CD4-positive, alpha-beta T cell treated with Interleukin-2 at 100 ng/mL for 4 hours (primary cell): ENCODE measurements at regions not wholly inside any gene's neighbourhood (a gene's known extent, or its start where the extent isn't known, plus 50 kb on each side); places are given as distances from the start of the nearest gene placed in this dataset.
"Not testable (repeated sequence)": the region's sequence is repeated elsewhere in the genome, so short reads cannot be mapped to it uniquely, and the experiment has no call there.

ENCODE experiments used
- DNase-seq: peaks from one replicate; pipeline ENCODE4 v3.0.0-alpha.2; 2020; ENCODE audit warnings: low spot score

DNA sequence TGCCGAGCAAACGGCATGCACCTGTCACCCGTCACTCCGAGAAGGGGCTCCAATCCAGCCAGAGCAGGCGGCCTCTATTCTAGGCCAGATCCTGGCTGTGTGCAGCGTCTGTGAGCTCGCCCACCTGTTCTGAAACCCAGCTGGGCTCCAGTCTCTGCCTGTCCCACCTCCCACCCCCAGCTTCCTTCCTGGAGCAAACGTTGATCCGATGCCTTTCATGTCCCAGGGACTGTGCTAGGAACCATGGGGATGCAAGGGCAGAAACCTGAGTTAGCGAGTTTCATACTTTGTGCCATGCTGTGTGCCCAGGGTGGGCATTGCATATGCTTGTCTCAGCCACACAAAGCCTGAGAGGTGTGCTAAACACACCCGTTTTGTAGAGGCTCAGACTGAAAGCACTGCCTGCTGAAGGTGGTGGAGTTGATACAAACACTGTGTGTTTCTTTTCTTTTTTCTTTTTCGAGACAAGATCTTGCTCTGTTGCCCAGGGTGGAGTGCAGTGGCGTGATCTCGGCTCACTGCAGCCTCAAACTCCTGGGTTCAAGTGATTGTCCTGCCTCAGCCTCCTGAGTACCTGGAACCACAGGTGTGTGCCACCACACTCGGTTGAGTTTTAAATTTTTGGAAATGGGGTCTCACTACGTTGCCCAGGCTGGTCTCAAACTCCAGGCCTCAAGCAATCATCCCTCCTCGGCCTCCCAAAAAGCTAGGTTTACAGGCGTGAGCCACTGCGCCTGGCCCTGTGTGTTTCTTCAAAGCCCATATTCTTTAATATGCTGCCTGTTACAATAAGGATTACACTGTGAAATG, 84.1 kb upstream of the MED13L start:
- DNase-seq = no peak

DNA sequence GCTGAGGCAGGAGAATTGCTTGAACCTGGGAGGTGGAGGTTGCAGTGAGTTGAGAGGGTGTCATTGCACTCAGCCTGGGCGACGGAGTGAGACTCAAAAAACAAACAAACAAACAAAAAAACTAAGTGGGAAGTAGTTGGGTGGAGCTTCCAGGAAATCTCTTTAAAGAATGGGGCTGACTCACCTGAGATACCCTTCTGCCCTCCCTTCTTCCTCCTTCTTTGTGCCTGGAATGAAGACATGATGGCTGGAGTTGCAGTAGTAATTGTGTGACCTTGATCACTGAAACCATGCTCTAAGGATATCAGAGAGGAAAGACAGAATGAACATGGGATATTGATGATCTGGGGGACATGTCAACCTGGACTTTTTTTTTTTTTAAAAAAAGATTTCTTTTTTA, 87.6 kb upstream of the MED13L start:
- no peak for DNase-seq

DNA sequence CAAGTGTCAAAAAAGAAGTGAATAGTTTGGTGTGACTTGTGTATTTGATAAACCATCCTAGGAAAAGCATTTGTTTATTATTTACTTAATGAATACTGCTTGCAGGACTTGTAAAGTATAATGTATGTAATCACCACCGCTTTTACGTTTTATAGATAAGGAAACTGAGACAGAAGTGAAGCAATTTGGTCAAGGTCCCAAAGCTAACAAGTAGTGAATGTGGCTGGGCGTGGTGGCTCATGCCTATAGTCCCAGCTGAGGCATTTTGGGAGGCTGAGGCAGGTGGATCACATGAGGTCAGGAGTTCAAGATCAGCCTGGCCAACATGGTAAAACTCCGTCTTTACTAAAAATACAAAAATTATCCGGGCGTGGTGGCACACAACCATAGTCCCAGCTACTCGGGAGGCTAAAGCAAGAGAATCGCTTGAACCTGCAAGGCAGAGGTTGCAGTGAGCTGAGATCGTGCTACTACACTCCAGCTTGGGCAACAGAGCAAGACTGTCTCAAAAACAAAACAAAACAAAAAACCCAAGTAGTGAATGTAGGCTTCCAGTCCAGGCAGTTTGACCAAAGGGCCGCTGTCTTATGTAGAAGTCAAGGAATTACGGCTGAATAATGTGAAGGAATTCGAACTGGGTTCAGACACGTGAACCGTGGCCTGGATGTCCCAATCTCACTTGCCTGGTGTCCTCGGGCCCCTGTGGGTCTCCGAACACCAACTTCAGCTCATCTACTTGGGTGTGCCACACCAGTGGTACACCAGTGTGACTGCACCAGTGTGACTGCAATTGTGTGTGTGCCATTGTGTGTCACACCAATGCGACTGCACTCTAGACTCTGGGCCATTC, 88.3 kb upstream of the MED13L start:
- DNase-seq = no peak

DNA sequence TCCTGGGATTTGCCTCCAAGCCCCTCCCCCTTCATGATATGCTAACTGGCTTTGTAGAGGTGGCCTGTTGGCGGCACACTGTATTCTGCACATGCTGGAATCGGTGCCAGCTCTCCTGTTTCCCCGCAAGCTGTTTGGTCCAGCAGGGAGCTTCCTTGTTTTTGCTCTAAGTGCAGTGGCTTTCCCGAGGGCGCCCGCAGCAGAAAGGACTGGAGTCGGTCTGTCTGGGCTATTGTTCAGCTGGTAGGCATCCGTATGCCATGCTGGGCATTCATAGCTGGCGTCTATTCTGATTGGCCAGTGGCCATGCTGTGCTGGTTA, 88.9 kb upstream of the MED13L start:
- DNase-seq = no peak

DNA sequence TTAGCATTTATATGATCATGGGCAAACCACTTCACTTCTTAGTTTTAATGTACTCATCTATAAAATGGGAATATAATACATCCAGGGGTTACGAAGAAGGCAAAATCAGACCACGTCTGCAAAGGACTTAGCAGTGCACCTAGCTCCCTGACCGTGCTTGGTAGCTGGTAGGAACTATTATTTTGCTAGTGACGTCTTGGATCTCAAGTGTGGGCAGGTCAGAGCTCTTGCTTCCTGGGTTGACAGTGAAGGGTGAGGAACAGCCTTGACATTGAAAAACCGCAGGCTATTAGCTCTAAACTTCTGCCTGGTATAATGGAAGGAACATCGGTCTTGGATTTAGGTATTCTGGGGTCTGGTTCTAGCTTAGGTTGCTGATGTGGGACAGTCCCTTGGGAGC, 89.3 kb upstream of the MED13L start:
- no peak for DNase-seq

DNA sequence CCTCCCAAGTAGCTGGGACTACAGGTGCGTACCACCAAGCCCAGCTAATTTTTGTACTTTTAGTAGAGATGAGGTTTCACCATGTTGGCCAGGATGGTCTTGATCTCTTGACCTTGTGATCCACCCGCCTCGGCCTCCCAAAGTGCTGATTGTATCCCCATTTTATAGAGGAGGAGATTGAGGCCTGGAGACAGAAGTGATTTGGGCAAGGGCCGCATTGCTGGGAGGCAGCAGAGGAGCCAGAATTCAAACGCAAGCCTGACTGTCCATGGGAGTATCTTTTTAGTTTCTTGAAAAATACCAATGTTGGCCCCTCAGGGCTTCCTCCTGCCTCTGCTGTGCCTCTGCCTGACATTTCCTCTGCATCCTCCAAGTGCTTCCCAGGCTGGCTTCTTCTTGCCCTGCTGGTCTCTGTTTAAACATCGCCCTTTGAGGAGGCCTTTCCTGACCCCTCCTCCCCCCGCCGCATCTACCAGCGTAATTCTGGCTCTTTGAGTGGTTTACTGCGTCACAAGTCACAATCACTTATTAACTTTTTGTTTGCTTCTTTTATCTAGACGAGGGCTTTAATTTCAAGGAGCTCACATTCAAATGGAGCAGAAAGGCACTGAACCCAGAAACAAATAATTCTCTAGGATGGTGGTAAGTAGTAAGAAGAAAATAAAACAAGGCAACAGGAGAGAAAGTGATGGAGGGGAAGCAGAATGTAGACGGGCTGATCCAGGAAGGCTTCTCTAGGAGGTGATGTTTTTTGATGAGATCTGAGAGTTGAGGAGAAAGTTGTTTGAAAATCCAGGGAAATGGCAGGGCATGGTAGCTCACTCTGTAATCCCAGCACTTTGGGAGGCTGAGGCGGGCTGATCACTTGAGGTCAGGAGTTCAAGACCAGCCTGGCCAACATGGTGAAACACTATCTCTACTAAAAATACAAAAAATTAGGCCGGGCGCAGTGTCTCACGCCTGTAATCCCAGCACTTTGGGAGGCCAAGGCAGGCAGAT, 91.0 kb upstream of the MED13L start:
- DNase-seq = no peak

DNA sequence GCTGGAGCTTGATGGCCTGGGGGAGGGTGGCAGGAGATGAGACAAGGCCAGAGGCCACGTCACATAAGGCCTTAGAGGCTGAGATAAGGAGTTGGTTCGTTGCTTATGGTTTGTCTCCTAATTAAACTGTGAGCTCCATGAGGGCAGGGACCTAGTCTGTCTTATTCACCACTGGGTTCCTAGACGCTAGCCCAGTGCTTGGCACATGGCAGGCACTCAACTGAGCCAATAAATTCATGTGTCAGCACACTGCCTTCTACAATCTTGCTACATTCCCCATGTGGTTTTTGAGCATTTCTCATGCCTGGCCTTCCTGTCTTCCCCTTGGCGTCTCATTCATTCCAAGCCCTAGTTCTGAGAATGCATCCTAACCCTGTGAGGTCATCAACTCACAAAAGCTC, 92.5 kb upstream of the MED13L start:
- DNase-seq = no peak

DNA sequence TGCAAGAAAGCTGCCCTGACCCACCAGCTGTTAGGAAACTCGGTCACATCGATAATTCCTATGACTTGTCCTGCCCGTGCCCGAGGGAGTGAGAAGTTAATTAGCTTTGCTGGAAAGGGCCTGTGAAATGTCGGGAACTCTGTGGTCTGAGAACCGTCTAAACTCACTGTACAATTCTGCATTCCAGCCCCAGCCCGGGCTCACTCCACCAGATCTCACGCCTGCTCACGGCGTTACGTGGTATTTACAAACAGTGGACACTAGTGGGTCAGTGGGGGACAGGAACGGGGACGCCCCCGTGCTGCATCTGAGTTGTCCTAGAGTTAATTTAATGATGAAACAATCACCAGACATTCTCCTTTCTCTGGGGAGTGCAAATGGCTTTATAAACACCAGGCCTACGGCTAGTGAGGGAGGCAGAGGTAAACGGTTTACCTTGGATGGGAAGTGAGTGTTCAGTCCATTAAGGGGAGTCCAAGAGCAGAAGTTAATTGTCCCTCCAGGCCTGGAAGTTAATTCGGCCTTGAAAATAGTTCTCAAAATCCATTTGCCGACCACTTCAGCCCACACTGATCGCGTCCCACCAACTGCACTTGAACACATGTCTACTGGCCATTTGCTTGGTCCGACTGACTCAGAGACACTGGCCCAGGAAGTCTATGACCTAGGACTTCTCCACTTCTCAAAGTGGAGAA, 93.5 kb upstream of the MED13L start:
- no peak for DNase-seq

DNA sequence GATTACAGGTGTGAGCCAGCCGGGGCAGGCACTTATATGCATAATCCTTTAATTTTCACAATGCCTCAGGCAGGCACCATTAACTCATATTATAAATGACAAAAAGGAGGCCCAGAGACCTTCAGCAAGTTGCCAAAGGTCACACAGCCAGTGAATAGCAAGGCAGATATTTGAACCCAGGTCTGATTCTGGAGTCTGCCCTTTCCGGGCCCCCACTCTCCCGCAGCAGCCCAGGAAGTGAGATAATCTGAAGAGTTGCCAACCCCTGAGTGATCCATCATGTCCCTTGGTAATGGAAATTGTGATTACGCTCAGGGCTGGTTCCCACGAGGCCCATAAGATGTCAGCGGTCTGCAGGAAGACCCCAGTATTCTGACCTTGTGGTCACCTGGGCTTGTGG, 95.3 kb upstream of the MED13L start:
- no peak for DNase-seq

DNA sequence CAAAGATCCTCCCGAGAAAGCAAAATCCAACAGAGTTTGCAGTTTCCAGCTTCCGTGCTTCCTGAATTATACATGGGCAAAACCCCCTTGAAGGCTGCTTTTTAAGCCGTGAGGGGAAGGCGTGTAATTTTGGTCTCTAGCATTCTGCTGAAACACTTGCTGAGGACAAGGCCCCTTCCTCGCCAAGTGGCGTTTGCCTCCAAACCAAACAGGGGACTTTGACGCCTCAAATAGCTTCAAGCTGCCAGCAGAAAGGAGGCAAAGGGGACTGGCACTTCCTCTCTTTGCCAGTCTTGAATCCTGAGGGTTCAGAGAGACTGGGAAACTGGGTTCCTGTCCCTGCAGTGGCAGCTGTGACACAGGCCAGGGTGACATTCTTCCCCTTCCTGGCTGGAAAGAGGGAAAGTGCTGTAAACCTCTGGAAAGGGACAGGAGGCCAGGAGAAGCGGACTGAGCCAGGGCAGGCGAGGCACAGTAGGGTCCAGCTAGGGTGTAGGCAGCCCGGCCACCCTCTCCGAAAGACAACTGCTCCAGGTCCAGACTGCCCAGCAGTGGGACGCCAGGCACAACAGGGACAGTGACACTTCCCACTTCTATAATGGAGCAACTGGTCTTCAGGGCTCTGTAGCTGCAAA, 96.2 kb upstream of the MED13L start:
- no peak for DNase-seq

DNA sequence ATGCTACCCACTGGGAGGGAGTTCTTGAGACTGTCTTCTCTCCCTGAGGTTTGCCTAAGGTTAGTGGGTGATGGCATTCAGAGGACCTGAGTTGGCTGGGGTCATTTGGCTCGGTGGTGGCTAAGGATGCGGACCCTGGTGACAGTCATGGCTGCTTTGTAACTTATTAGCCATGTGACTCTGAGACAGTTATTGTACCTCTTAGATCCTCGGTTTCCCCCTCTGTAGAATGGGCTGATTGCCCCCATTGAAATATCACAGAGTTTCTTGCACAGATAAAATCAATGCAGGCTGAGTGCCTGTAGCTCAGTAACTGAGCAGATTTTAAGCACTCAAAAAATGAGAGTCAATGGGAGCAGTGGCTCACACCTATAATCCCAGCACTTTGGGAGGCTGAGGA, 96.7 kb upstream of the MED13L start:
- DNase-seq = no peak

DNA sequence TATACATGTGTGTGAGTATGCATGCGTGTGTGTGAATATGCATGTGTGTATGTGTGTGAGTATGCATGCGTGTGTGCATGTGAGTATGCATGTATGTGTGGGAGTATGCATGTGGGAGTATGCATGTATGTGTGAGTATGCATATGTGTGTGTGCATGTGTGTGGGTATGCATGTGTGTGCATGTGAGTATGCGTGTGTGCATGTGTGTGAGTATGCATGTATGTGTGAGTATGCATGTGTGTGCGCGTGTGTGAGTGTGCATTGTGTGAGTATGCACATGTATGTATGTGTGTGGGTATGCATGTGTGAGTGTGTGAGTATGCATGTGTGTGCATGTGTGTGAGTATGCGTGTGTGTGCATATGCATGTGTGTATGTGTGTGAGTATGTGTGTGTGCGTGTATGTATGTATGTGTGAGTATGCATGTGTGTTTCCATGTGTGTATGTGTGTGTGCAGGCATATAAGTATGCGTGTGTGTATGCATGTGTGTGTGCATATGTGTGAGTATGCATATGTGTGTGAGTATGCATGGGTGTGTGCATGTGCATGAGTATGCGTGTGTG, 97.9 kb upstream of the MED13L start:
- DNase-seq = no peak

DNA sequence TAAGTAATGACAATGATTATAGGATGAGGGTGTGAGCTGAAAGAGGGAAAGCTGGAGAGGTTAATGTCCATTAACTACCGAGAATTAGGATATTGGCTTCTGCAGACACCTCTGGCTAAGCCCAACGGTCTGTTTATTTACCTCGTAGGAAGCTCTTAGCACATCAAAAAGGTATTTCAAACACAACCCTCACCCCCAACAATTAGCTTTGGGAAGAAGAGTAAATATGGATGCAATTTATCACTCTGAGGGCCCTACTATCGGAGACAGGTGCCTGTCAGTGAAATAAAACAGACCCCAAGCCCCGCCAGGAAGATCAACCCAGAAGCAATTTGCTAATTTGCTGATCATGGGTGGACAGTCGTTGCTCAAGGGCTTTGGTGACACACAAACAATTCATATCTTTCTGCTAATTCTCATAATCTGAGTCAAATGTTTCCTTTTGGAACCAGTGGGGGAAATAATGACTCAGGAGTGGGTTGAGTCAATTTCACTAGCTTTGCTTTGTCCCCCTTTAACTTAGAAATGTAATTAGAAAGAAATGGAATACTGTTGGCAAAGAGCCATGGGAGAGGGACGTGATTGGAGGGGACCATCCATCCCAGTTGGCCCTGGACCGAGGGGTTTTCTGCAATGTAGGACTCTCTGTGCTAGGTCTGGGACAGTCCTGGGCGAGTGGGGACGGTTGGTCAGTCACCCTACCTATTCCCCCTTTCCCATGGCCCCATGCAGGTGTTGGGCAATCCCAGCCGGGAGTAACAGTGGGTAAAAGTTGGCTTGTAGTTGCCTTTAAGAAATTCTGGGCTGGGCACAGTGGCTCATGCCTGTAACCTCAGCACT, 99.1 kb upstream of the MED13L start:
- no peak for DNase-seq

DNA sequence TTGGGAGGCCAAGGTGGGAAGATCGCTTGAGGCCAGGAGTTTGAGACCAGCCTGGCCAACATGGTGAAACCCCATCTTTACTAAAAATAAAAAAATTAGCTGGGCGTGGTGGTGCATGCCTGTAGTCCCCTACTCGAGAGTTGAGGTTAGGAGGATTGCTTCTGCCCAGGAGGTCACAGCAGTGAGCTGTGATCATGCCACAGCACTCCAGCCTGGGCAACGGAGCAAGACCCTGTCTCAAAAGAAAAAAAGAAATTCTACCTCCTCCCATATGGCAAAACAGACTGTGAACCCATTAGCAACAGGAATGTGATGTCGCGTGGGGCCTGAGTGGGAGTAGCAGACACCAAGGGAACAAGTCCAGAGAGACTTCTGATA, 99.7 kb upstream of the MED13L start:
- not testable (repeated sequence) for DNase-seq

DNA sequence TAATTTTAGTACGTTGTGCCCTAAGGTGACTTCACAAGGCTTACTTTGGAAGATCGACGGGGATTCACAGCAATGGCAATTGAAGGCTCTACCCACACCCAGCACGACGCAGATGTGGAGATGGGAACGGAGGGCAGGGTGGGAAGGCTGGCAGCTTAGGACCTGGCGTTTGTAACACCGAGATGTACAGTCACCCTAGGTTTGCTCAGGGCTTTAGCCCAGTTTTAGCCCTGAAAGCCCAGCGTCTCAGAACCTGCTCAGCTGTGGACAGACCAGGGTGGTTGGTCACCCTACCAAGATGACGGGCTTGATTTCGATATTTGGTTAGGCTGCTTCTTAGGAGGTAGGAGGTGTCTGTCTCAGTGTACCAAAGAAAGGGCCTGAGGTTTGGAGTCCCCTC, 100.5 kb upstream of the MED13L start:
- no peak for DNase-seq

DNA sequence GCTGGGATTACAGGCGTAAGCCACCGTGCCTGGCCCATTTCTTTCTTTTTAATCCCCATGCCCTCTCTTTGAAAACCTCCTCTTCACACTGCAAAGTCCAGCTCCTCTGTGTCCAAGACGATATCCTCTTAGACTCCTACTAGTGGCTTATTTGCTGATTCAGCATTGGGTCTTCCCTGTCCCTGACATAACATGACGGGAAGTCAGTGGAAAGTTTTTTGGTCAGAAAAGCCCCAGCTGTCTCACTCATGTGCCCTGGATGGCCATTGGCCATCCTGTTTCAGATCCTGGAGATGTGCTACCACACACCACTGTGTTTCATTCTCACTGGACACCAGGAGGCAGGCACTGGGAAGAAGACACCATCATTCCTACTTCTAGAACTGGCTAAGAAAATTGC, 102.6 kb upstream of the MED13L start:
- no peak for DNase-seq

DNA sequence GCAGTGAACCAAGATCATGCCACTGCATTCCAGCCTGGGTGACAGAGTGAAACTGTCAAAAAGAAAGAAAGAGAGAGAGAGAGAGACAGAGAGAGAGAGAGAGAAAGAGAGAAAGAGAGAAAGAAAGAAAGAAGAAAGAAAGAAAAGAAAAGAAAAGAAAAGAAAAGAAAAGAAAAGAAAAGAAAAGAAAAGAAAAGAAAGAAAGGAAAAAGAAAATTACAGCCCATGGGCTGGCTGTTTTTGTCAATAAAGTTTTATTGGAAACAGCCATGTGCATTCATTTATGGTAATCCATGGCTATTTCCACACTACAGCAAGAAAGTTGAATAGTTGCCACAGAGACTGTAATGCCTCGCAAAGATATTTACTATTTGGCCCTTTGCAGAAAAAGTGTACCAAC, 103.2 kb upstream of the MED13L start:
- DNase-seq = not testable (repeated sequence)

DNA sequence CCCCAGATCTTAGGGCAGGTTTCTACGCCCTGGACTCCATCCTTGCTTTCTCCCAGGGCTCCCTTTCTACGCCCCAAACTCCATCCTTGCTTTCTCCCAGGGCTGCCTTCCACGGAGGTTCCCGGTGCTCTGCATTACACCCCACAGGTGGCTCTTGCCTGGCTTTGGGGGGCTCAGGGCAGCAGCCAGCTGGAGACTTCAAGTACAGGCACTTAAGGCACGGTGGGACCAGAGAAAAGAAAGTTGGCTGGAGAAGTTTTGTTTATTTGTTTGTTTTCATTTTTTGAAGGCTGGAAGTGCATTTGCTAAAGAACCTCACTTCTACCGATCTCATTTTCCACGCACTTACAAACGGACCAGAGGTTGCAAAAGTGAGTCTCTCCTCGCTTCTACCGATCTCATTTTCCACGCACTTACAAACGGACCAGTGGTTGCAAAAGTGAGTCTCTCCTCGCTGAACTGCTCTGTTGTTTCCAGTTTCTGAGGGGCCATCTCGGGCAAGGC, 103.8 kb upstream of the MED13L start:
- no peak for DNase-seq

DNA sequence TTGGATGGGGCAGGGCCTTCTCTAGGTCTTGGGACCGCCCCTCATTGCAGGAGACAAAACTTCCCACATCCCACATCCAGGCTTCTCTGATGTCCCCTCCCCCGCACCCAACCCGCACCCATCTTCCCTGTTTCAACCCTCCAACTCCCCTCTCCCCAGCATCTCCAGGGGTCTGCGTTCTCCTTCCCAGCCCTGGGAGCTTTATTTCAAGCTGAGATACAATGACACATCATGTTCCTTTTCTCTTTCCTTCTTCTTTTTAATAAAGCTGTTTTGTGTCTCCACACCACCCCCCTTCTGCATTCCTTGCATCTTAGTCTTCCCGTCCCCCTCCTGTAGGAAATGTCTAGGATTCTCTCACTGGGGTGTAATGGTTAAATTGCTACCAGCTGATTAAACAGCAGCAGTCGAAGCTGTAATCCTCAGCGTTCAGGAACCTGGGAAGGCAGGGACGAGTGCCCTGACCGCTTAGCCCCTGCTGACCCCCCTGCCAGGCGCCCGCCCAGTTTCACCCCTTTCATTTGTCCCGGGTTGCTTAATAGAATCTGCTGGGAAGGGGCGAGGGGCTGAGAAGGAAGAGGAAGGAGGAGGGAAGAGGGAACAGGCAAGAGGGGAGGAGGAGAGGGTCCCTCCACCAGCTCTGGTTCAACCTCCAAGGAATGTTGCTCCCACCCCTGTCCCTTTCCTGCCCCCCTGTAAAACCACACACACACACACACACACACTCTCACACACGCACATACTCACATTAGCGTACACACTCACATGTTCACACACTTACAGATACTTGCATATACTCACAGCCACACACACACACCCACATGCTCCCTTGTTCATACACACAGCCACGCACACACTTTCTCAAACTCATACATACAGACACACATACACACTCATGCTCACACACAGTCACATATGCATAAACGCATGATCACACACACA, 104.5 kb upstream of the MED13L start:
- DNase-seq = no peak
